GM12801 (cell line): ENCODE measurements at regions not wholly inside any gene's neighbourhood (a gene's known extent, or its start where the extent isn't known, plus 50 kb on each side); places are given as distances from the start of the nearest gene placed in this dataset.

Experiments
- TF ChIP-seq, protein P1 (sequence below): IDR thresholded peaks from one replicate; pipeline ENCODE4 v1.5.1; 2011; ENCODE audit warnings: control low read depth; ENCODE audit not compliant: insufficient read length; ENCODE audit errors: extremely low read depth

DNA sequence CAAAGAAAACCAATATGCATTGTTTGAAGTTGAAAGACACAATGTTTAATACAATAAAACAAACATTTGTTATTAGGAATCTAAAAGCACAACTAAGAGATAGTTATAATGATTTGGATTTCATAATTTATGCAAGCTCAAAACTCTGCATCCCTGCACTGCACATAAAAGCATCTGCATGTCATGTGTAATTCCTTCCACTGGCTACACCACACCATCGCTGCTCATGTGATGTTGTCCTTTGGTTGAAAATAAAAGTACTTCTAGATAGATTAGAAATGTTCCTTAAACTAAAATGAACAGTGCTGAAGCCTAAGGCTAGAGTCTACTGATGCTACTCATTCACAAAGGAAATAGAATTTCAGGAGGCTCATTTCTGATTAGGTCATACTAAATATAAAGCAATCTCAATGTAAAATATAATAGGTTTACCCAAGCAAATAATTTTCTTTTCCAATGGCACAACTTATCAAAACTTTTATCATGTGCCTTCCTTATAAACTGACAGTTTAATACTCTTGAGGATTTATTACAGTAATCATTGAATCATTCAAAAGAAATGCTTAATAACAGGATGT lies 130.8 kb upstream of the DKK2 start:
- TF ChIP-seq, protein P1, sequence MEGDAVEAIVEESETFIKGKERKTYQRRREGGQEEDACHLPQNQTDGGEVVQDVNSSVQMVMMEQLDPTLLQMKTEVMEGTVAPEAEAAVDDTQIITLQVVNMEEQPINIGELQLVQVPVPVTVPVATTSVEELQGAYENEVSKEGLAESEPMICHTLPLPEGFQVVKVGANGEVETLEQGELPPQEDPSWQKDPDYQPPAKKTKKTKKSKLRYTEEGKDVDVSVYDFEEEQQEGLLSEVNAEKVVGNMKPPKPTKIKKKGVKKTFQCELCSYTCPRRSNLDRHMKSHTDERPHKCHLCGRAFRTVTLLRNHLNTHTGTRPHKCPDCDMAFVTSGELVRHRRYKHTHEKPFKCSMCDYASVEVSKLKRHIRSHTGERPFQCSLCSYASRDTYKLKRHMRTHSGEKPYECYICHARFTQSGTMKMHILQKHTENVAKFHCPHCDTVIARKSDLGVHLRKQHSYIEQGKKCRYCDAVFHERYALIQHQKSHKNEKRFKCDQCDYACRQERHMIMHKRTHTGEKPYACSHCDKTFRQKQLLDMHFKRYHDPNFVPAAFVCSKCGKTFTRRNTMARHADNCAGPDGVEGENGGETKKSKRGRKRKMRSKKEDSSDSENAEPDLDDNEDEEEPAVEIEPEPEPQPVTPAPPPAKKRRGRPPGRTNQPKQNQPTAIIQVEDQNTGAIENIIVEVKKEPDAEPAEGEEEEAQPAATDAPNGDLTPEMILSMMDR, result no peak

- TF ChIP-seq, protein P1, result no peak
Measured at GRCh38 chr4:107166181-107166580, 130.1 kb upstream of the DKK2 start.

DNA sequence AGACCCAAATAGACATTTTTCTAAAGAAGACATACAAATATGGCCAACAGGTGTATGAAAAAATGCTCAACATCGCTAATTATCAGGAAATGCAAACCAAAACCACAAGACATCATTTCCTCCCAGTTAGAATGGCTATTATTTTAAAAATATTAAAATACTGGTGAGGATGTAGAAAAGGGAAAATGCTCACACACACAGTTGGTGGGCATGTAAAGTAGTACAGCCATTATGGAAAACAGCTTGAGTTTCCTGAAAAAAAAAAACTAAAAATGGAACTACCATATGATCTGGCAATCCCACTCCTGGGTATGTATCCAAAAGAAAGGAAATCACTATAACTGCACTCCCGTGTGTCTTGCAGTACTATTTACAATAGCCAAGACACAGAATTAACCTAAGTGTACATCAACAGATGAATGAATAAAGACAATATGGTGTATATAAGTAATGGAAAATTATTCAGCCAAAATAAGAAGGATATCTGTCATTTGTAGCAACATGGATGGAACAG lies 128.9 kb upstream of the DKK2 start:
- TF ChIP-seq, protein P1, result no peak

GRCh38 chr4:107156443-107156842 lies 120.3 kb upstream of the DKK2 start:
- TF ChIP-seq, protein P1, result no peak

DNA sequence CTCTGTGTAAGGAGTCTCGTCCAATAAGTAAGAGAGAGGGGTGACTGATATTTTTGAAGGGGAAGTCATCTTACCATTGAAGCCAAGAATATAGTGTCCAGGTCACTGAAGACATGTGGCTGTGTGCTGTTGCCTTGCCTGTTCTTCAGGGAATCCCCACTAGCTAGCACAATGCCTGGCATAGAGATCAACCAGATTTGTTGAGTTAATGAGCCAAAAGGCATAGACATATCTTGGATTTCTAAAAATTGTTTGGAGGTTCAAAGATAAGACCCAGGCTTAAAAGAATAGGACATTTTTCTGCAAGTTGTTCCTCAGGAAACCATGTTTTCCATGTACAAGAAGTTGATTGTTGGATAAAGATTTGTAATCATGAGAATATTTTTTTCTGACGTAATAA lies 119.3 kb upstream of the DKK2 start:
- TF ChIP-seq, protein P1, result no peak

DNA sequence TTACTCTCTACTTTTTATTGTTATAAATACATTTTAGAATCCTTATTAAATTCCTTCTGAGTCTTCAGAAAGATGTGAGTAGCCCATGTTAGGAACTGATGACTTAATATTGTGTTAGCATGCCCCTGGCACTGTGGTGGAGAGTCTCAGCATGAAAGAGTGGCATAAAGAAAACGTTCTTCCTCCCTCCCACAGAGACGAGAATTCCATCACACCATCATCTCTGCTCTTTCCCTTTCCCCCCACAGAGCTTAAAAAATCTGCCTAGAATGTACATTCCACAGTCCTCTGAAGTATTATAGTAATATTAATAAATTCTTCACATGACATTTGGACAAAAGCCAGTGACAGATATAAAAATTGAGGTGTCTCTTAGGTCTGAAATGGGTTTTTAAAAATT lies 117.8 kb upstream of the DKK2 start:
- TF ChIP-seq, protein P1, result no peak

DNA sequence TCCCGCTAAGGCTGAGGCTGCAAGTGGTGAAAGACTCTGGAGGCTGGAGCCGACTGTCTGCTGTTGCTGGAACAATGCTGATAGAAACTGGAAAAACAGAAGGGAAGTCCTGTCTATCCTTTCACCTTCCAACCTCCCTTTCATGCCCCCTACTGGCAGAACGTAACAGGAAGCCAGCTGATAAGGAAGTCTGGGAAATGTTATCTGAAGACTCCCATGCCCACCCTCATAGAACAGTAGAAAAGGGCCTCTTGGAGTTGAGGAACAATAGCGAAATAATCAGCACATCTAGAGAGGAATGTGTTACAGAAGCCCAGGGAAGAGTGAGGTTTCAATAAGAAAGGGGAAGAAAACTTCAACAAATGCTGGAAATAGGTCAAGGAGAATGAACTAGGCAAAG lies 117.1 kb upstream of the DKK2 start:
- TF ChIP-seq, protein P1, result no peak
